Spleen (tissue), 7 donors: ENCODE measurements at regions not wholly inside any gene's neighbourhood (a gene's known extent, or its start where the extent isn't known, plus 50 kb on each side); places are given as distances from the start of the nearest gene placed in this dataset.

Experiments used
- POLR2A ChIP-seq, 3 donors: fragments of 450-650 bp; IDR thresholded peaks; one replicate each; pipeline ENCODE4 v1.5.1; 2017; ENCODE audit warnings: antibody characterized with exemption in 3 of 3, mild to moderate bottlenecking in 1 of 3
- TF ChIP-seq, protein P1 (sequence below), 11 experiments: fragments of 200-600 bp in 7 of 11; fragments of 450-650 bp in 4 of 11; sonication (generic) in 4 of 11; IDR thresholded peaks in 8 of 11; conservative IDR thresholded peaks in 3 of 11; 1 replicate in 7 of 11; 2 replicates in 4 of 11; pipeline versions ENCODE4 v1.4.0 to v1.8.0; 2016 to 2021; ENCODE audit warnings: antibody characterized with exemption in 11 of 11, inconsistent platforms in 4 of 11, mild to moderate bottlenecking in 1 of 11
- donor health status: DM: no; HTN: no; CAD: no; lungs with moderate emphysema.
- donor health status: DM: no; HTN: no; CAD: no.
- donor health status: DM: no; HTN: no; CAD: no.

DNA sequence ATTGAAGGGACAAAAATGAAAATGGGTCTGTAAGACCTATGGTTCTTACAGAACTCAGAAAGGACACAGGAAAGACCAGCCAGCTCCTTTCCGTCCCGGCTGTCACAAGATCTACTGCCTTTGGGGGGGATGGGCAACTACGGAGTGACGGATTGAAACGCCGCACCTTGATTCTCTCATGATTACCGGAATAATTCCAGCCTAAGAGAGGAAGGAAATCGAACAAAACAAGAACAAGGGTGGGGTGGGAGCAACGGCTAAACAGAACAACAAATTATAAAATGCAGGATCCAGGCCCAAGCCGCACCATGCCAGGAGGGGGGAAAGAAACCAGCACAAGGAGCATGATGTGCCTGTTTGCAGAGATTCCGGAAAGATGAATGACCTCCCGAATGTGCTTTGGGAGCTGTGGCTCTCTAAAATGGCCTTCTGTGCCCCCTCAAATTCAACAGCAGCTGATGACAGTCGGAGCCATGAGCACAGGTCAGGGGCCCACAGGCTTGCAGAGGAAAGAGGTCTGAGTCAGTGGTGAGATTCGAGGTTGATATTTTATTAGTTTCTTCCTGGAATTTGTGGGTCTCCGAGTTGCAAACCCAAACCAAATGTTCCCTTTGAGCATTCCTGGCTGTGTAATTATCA, 72.1 kb downstream of the SPRING1 start:
- TF ChIP-seq, protein P1, sequence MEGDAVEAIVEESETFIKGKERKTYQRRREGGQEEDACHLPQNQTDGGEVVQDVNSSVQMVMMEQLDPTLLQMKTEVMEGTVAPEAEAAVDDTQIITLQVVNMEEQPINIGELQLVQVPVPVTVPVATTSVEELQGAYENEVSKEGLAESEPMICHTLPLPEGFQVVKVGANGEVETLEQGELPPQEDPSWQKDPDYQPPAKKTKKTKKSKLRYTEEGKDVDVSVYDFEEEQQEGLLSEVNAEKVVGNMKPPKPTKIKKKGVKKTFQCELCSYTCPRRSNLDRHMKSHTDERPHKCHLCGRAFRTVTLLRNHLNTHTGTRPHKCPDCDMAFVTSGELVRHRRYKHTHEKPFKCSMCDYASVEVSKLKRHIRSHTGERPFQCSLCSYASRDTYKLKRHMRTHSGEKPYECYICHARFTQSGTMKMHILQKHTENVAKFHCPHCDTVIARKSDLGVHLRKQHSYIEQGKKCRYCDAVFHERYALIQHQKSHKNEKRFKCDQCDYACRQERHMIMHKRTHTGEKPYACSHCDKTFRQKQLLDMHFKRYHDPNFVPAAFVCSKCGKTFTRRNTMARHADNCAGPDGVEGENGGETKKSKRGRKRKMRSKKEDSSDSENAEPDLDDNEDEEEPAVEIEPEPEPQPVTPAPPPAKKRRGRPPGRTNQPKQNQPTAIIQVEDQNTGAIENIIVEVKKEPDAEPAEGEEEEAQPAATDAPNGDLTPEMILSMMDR (IDR thresholded peaks at IDR 0.05 in 8 of 11, conservative IDR thresholded peaks at IDR 0.05 in 3 of 11): no peak
- no peak for TF ChIP-seq POLR2A (IDR thresholded peaks at IDR 0.05)
